ENCODE measurements at regions not wholly inside any gene's neighbourhood (a gene's known extent, or its start where the extent isn't known, plus 50 kb on each side); places are given as distances from the start of the nearest gene placed in this dataset.
"Not testable (repeated sequence)": the region's sequence is repeated elsewhere in the genome, so short reads cannot be mapped to it uniquely, and the experiment has no call there.

DNA sequence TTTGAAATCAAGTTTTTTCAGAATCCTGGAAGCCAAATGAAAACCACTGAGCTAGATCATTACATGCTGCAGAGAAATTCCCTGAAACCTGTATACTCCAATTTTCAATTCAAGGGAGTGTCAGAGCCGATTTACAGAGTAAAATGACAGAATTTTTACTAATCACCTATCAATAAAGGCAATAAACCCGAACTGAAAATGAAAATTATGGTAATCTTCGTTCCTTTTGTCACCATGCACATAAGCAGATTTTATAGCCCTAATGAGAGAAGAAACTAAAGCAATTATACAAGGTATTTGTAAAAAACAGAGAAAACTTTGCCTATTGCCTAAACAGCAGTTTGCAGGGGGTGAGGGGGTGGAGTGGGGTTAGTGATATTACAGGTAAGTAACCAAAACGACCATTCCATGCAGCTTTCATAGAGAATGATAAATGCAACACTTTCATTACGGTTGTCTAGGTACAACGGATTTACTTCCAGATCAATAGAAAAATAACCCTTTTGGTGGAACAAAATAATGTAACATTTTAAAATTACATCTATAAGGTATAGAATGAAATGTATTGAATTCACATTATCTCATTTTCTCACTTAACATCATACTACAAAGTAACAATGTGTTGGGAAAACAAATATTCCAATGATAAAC, 115.2 kb upstream of the BEND6 start:
- no peak for DNase-seq

DNA sequence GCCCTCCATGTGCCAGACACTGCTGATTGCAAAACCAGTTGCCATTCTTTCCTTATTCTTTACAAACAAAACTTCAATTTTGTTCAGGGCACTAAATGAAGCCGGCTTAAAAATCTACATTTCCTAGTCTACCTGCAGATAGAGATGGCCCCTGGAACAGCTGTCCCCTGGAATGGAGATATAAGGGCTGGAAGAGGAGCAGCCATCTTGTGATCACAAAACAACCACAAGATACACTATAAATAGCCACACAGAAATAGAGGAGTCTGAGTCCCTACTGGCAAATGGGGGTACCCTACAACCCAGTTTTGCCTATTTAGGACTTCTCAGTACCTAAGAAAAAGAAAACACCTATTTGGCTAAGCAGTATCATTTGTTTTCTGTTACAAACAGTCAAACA, 115.9 kb upstream of the BEND6 start:
- DNase-seq, result no peak

DNA sequence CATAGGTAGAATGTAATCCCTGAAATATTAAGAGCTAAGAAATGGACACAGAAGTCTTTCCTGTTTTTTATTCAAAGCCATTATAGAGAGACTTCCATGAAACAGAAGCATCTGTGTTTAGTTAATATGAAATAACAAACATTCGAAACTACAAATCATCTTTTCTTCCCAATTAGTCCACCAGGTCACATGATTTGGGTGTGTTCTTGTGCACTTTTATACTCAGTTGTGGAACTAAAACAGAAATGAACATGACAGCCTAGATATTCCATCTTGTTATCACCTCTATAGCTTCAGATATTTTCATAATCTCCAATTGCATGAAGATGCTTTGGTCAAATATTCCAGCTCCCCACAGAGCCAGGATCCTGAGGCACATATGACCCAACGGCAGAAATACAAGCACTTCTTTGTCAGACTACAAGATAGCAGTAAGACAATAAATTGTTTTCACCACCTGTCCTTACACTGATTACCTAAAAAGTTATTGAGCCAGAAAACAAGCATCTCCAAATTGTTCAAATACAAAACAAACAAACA, 116.8 kb upstream of the BEND6 start:
- no peak for DNase-seq

DNA sequence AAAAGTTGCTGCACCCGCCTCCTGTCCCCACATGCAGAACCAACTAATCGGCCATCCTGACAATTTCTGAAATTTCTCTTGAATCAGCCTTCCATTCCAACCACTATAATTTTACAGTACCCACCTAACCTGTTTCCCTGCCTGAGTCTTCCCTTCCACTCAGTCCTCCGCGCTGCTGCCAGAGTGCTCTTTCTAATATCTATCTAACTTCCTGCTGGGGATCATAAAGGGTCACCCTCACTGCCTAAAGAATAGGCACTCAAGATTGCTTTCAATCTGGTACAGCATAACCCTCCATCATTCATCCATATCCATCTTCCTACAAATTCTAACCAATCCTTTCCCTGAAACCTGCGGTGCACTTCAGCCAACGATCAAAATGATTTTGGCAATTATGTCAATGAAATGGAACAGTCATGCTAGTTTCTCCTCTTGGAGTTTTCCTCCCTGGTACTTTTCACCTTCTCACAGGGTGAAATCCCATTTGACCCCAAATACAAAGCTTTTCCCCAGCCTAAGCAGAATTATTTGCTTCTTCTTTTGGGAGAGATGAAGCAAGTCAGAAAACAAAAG, 117.5 kb upstream of the BEND6 start:
- DNase-seq, result no peak

DNA sequence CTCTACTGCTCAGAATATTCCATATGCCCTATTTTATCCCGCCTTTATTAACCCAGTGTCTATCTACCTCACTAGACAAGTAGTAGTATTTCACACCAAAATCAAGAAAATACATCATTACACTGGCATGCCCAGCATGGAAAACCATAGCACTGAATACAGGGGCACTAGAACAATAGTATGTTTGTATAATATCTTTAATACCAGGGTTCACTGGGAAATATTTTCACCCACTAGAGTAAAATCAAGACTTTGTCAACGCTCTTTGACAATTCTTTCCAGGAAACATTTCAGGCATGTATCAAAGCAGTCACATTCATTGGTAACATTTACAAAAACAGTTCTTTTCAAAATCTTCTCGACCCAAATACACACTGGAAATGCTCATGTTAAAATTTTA, 119.3 kb upstream of the BEND6 start:
- DNase-seq, result no peak

DNA sequence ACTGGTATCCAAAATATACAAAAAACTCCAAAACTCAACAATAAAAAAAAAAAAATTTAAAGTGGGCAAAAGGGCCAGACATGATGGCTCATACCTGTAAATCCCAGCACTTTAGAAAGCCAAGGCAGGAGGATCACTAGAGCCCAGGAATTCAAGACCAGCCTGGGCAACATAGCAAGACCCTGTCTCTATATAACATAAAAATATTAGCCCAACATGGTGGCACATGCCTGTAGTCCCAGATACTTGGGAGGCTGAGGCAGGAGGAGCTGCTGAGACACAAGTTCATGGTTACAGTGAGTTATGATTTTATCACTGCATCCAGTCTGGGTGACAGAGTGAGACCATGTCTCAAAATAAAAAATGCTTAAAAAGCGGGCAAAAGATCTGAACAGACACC, 121.0 kb upstream of the BEND6 start:
- no peak for DNase-seq

DNA sequence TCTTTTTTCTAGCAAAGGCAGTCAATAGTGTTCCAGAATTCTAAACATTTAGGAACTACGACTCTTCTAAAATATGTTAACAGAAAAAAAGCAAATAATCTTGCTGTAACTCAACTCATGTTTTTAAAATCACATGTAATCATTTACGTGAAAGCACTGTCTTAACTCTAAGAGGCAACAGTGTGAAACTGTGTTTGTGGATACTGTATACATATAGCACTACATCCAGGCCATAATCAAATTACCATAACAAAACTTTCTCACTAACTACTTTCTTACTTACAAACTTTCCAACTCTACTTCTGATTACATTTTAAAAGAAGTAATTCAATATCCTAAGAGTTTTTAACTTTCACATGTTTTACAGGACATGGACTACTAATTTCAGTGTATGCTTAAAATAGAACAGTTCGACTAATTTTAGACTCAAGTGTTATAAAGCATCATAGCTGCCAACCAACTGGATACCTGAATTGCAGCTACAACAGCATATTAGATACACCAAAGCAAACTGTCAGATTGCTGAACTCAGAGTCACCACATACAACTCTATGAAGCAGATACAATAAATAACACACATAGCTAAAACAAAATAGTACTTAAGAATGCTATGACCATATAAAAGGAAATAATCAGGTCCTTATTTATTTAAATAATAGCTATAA, 121.6 kb upstream of the BEND6 start:
- DNase-seq, result no peak

DNA sequence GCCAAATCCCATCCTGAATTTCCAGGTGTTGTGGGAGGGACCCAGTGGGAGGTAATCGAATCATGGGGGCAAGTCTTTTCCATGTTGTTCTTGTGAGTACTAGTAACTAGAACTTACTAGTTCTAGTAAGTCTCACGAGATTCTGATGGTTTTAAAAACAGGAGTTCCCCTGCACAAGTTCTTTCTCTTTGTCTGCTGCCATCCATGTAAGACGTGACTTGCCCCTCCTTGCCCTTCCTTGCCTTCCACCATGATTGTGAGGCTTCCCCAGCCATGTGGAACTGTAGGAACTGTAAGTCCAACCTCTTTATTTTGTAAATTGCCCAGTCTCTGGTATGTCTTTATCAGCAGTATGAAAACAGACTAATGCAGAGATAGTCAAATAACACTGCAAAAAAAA, 122.7 kb upstream of the BEND6 start:
- no peak for DNase-seq

DNA sequence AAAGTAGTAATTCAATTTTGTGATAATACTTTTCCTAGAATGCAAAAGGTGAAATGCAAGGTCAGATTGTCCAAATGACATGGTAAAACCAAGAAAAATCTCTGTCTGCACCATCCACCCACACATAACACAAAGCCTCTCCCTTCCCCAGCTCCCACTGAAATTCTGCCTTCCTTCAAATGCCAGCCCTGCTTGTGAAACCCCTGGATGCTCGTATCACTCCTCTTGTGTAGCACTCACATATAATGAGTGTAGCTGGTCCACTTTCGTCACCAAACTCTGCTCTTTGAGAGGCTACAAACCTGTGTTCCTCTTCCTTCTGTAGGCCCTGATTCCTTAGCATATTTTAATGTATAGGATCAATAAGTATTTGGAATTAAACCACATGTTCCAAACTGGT, 123.6 kb upstream of the BEND6 start:
- no peak for DNase-seq

DNA sequence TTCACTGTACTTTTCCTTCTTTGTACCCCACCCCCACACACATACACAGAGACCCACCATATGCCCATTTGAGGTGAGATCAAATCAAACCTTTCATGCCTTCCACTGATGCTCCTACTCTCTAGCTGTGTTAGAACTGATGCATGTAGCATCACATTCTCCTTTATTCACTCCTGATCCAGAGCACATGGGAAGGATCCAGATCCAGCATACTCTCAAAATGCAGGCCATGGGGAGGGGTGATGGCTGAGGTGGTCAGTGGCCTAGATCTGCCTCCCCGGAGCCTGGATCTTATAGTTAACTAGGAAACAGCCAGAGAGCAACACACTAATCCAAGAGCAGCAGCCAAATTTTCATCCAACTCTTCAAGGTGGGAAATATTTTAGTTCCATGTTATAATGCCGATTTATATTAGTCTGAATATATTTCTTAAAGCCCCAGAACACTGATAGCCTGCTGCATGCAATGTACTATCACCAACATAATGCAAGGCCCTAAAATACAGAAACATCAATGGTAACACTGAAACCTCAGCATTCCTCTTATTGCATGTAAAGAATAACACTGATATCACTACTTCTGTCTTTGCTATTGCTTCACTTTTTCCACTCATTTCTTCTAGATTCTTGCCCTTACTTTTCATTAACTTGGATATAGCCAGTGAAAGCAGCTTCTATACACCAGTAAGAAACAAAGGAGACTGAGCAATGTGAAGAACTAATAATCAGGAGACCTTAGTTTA, 126.8 kb upstream of the BEND6 start:
- DNase-seq, result no peak

DNA sequence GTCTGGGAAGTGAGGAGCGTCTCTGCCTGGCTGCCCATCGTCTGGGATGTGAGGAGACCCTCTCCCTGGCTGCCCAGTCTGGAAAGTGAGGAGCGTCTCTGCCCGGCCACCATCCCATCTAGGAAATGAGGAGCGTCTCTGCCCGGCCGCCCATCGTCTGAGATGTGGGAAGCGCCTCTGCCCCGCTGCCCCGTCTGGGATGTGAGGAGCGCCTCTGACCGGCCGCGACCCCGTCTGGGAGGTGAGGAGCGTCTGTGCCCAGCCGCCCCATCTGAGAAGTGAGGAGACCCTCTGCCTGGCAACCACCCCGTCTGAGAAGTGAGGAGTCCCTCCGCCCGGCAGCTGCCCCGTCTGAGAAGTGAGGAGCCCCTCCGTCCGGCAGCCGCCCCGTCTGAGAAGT, 130.5 kb upstream of the BEND6 start:
- DNase-seq, result not testable (repeated sequence)

DNA sequence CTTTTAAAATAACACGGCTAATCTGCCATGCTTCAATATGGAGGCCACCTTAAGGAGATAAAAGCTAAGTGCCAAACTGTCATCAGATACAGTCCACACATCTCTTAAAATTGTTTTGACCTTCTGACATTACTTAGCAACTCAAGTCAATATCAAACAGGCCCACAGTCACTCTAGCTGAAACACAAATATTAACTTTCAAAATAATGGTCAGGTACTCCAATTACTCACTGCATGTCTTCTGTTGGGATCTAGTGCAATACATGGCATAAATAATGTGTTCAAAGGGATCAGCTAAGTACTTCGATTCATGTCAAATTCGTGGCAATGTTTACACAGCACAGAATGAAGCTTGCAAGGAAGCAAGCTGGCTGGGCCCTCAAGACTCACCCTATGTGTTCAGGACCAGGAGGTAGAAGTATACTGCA, 133.9 kb upstream of the BEND6 start:
- no peak for DNase-seq

DNA sequence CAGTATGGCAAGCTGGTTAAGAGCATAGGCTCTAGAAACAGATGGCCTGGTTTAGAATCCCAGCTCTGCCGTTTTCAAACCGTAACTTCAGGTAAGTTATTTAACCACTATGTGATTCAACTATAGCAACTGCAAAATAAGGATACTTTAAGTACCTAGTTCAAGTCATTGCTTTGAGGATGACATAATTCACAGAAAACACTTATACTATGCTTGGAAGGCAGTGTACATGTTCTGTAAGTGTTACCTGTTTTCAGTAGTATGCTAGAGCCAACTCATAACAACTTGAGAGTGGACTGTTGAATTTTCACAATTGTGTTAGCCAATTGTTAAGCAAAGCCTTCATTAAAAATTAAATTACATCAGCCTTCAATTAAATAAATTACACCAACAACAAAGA, 134.8 kb upstream of the BEND6 start:
- no peak for DNase-seq

DNA sequence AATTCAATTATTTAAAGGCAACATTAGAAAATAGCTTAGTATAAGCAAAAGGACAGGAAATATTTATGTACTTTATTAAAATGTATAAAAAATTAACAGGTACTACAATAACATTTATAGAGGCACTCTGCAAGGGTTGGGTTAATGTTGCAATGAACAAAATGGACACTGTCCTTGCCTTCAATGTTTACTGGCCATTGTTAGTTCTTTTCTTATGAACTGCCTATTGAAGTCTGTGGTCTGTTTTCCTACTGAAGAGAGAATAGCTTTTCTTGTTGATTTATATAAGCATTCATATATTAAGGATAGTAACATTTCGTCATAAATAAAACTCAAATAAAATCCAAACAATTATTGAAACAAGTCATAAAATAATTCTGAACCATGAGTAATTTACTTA, 135.3 kb upstream of the BEND6 start:
- DNase-seq, result no peak

DNA sequence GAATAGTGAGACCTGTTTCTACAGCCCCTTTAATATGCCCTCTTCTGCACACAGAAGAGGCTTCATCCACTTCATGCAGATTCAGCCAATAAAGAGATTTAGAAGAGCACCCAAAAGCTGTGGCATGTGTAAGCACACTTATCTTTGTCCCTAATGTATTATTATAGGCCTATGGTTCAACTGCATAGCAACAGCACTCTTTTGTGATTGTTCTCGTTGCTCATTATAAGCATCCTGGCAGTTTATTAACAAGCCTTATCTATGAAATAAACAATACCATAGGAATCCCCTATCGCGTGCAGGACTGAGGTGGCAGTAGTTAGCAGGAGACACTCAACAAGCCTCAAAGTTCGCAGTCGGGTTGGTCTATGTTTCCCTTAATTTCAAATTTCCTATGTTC, 138.5 kb upstream of the BEND6 start:
- no peak for DNase-seq

DNA sequence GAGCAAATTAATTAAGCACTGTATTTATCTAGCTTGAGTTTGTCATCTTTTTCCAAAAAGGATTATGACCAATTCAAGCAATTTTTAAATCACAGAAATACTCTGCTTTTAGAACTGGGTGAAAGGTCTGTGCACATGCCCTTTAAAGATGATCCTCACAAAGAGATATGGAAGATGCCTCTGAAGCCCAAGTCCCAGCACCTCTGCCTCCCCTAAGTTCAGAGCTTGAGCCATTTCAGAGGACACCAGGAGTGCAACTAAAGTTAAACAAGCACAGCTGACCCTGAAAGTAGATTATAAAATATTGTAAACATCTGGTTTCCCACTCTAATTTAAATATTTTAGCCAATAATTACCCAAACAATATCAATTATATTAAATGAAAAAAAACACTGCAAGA, 139.5 kb upstream of the BEND6 start:
- no peak for DNase-seq

DNA sequence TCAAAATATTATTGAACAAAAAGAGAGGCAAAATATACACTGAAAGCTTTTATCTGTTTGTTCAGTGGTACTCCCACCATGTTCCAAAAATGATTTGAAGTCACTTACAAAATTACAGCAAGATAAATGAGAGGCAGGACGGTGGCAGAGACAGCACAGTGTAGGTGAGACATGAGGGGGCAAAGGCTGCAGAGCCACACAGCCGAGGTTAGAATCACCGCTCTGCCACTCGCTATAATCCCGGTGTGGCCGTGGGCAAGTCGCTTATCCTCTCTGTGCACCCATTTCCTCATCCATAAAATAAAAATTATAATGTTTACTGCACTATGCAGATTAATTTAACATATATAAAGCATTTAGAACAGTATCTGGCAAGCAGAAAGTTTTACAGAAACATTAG, 140.1 kb upstream of the BEND6 start:
- no peak for DNase-seq

DNA sequence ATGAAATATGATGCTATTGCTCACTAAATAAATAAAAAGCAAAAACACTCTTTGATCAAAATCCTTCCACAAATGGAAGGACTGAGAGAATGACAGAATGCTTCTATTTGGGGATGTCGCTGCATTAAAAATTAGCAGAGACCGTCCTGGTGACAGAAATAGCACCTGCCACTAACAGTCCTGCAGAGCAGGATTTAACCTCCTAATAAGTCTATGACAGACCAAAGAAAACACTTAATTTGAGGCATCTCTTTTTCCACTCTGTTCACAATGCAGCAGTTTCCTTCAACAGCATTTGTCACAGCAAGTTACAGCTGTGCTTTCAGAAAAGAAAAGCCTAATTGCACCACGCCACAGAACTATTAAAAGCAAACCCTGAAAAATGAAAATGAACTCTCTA, 140.6 kb upstream of the BEND6 start:
- DNase-seq, result no peak

DNA sequence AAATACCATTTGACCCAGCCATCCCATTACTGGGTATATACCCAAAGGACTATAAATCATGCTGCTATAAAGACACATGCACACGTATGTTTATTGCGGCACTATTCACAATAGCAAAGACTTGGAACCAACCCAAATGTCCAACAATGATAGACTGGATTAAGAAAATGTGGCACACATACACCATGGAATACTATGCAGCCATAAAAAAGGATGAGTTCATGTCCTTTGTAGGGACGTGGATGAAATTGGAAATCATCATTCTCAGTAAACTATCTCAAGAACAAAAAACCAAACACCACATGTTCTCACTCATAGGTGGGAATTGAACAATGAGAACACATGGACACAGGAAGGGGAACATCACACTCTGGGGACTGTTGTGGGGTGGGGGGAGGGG, 142.1 kb upstream of the BEND6 start:
- not testable (repeated sequence) for DNase-seq

DNA sequence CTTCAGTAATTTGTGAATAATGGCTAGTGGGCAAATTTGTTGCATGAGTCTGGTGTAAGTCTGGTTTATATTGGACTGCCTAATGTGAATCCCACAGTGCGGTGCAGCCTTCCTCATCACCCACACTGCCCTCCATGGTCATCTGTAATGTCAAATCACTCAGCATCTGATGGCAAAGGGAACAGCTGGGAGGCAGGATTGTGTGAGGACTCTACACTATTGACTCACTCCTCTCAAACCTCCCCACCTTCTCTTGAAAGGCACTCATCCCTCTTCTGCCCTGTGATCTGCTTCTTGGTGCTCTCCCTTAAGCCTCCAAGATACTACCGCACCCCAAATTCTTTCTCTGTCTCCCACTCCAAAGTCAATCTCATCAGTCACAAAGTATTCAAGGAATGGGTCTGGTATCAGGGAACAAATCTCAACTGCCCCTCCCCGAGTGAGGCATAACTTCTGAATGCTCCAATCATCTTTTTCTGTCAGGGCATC, 146.0 kb upstream of the BEND6 start:
- DNase-seq, result peak in 1 of 58 donors; percentile 7

DNA sequence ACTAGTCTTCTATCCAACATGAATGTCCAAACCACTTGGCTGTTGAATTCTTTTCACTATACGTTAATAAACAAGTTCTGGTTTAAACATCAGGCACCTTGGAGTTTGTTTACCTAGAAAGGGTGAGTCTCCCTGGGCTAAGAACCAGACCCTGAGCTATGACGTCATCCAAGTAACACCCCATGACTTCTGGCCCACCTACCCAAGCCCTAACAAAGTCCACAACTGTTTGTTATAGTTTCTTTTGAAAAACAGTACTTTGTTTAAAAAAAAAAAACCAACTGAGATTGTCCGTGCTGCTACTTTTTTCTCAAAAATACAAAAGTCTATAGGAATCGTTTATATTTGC, 146.9 kb upstream of the BEND6 start:
- DNase-seq, result no peak

DNA sequence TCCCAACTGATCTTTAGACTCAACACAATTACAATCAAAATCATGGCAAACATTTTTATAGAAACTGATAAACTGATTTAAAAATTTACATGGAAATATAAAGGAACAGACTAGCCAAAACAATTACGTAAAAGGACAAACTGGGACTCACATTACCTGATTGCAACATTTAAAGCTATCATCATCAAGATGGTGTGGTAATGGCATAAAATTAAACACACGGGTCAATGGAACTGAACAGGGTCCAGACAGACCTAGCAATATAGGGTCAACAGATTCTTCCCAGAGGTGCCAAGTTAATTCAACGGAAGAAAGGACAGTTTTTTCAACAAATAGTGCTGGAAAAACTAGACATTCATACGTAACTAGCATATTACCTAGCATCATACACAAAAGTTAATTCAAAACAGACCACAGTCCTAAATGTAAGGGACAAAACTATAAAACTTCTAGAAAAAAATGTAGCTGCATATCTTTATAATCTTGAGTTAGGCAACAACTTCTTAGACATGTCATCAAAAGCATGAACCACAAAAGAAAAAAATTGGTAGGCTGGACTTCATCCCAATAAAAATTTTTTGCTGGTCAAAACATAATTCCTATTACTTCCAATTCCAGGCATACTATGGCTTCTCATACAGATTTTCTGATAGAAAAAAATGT, 147.4 kb upstream of the BEND6 start:
- DNase-seq, result no peak

Data from anterior cingulate cortex (tissue), 58 donors.